ENCODE measurements at regions not wholly inside any gene's neighbourhood (a gene's known extent, or its start where the extent isn't known, plus 50 kb on each side); places are given as distances from the start of the nearest gene placed in this dataset.

DNA sequence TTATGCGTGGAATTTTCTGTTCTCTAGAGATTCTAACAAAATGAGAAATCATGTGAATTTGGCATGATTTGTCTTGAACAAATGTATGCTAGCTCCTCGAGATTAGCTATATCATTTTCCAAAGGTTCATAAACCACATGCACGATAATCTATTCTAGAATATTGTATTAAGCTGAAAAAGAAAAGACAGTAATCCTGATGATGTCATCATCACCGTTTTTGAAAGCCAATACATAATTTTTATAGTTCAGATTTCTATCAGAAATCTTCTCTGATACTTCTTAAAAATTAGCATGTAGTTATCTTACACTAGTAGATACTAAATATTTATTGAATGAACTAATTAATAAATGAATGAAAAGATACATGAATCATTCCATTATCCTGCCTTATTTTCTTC is 111.2 kb downstream of the HAO1 start:
- dilution Hi-C loops (cut with MboI; ENCODE audit: extremely low pct_ligation_motif_present, low sequenced_read_pairs) = no loop called here
- FAIRE-seq (no peak), DNase-seq (ENCODE audit: low read depth, low spot score) (no peak)
- H3K9me1 ChIP-seq (ENCODE audit: control insufficient read depth, extremely low read depth, insufficient read depth, low read length) = no peaks in the 10 kb centered on the region
- H3K4me3 ChIP-seq (ENCODE audit: control insufficient read depth in 2 of 3, extremely low read depth in 1 of 3, insufficient read depth in 2 of 3, low read depth in 1 of 3, low read length in 3 of 3) = no peak overlapping the region
- H4K20me1 ChIP-seq (ENCODE audit: control insufficient read depth, extremely low read depth, insufficient read depth, low read length) = no peaks in the 10 kb centered on the region
- no peak overlapping the region for H2AFZ ChIP-seq (ENCODE audit: control insufficient read depth, low read length)
- H3K9me3 ChIP-seq (ENCODE audit: control insufficient read depth, low read depth, low read length) = no peaks in the 10 kb centered on the region
- H3K36me3 ChIP-seq (ENCODE audit: control insufficient read depth in 2 of 2, extremely low read depth in 1 of 2, insufficient read depth in 2 of 2, low read length in 2 of 2) = no peaks in the 10 kb centered on the region
- no peak overlapping the region for H3K27ac ChIP-seq (ENCODE audit: control insufficient read depth, insufficient read depth, low read length)
- no peaks in the 10 kb centered on the region for H3K27me3 ChIP-seq (ENCODE audit: control insufficient read depth, extremely low read depth, insufficient read depth, low read length)
- H3K4me2 ChIP-seq (ENCODE audit: control insufficient read depth, extremely low read depth, insufficient read depth, low read depth, low read length) = no peak overlapping the region
- H3K9ac ChIP-seq (ENCODE audit: control insufficient read depth, extremely low read depth, insufficient read depth, low read length) = no peak overlapping the region
- no peaks in the 10 kb centered on the region for H3K79me2 ChIP-seq (ENCODE audit: control insufficient read depth, insufficient read depth, low read length)
- TF ChIP-seq, protein P1, sequence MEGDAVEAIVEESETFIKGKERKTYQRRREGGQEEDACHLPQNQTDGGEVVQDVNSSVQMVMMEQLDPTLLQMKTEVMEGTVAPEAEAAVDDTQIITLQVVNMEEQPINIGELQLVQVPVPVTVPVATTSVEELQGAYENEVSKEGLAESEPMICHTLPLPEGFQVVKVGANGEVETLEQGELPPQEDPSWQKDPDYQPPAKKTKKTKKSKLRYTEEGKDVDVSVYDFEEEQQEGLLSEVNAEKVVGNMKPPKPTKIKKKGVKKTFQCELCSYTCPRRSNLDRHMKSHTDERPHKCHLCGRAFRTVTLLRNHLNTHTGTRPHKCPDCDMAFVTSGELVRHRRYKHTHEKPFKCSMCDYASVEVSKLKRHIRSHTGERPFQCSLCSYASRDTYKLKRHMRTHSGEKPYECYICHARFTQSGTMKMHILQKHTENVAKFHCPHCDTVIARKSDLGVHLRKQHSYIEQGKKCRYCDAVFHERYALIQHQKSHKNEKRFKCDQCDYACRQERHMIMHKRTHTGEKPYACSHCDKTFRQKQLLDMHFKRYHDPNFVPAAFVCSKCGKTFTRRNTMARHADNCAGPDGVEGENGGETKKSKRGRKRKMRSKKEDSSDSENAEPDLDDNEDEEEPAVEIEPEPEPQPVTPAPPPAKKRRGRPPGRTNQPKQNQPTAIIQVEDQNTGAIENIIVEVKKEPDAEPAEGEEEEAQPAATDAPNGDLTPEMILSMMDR (optimal IDR thresholded peaks at IDR 0.05 in 1 of 3, IDR thresholded peaks at IDR 0.05 in 1 of 3, conservative IDR thresholded peaks at IDR 0.05 in 1 of 3; ENCODE audit: extremely low read depth in 1 of 3, insufficient read depth in 2 of 3, low read length in 3 of 3) = no peak
- TF ChIP-seq EZH2 (IDR thresholded peaks at IDR 0.05; ENCODE audit: low read length) = no peak
- no peaks in the 10 kb centered on the region for H3K4me1 ChIP-seq (ENCODE audit: control insufficient read depth, extremely low read depth, insufficient read depth, low read length)

DNA sequence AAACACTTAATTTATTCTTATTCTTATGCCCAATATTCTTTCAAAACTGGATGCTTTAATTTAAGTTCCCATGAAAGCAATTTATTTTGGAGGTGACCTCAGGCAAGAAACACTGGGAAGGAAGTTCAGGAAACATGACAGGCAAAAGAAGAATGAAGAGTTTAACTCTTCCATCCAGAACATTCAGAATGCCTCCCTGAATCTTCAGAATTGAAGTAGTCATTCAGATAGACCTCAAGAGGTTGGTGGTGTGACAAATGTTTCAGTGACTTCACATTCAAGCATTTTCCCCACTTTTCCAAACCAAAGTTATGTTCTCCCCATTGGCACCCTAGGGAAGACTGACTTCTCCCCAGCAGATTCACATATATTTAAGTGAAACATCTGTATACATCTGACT is 110.5 kb downstream of the HAO1 start:
- Histone ChIP-seq H3K9ac (ENCODE audit: control insufficient read depth, extremely low read depth, insufficient read depth, low read length) (no peak overlapping the region), H3K36me3 (ENCODE audit: control insufficient read depth in 2 of 2, extremely low read depth in 1 of 2, insufficient read depth in 2 of 2, low read length in 2 of 2) (no peaks in the 10 kb centered on the region), H3K4me3 (ENCODE audit: control insufficient read depth in 2 of 3, extremely low read depth in 1 of 3, insufficient read depth in 2 of 3, low read depth in 1 of 3, low read length in 3 of 3) (no peak overlapping the region), H4K20me1 (ENCODE audit: control insufficient read depth, extremely low read depth, insufficient read depth, low read length) (no peaks in the 10 kb centered on the region), H2AFZ (ENCODE audit: control insufficient read depth, low read length) (no peak overlapping the region), H3K27me3 (ENCODE audit: control insufficient read depth, extremely low read depth, insufficient read depth, low read length) (no peaks in the 10 kb centered on the region), H3K9me1 (ENCODE audit: control insufficient read depth, extremely low read depth, insufficient read depth, low read length) (no peaks in the 10 kb centered on the region), H3K4me2 (ENCODE audit: control insufficient read depth, extremely low read depth, insufficient read depth, low read depth, low read length) (no peak overlapping the region), H3K4me1 (ENCODE audit: control insufficient read depth, extremely low read depth, insufficient read depth, low read length) (no peaks in the 10 kb centered on the region), H3K27ac (ENCODE audit: control insufficient read depth, insufficient read depth, low read length) (no peak overlapping the region), H3K79me2 (ENCODE audit: control insufficient read depth, insufficient read depth, low read length) (no peaks in the 10 kb centered on the region), H3K9me3 (ENCODE audit: control insufficient read depth, low read depth, low read length) (no peaks in the 10 kb centered on the region)
- DNase-seq (ENCODE audit: low read depth, low spot score) (no peak), FAIRE-seq (no peak)
- dilution Hi-C loops (cut with MboI; ENCODE audit: extremely low pct_ligation_motif_present, low sequenced_read_pairs) = no loop called here
- TF ChIP-seq, protein P1 (optimal IDR thresholded peaks at IDR 0.05 in 1 of 3, IDR thresholded peaks at IDR 0.05 in 1 of 3, conservative IDR thresholded peaks at IDR 0.05 in 1 of 3; ENCODE audit: extremely low read depth in 1 of 3, insufficient read depth in 2 of 3, low read length in 3 of 3) = no peak
- TF ChIP-seq EZH2 (IDR thresholded peaks at IDR 0.05; ENCODE audit: low read length) = no peak

Small RNA genes lying in the stretch of these regions (small RNA-seq; reads per million reads assigned to genes)
- gene MIR8062 (ENCODE audit: insufficient read length in 3 of 3, low read depth in 3 of 3, low replicate concordance in 1 of 3) = 0 reads per million in 3 experiments
- gene RN7SL547P (ENCODE audit: insufficient read length in 3 of 3, low read depth in 3 of 3, low replicate concordance in 1 of 3) = 0 reads per million in 3 experiments

All from keratinocyte (primary cell).